Mesodermal cell (in vitro differentiated cells): ENCODE measurements at regions not wholly inside any gene's neighbourhood (a gene's known extent, or its start where the extent isn't known, plus 50 kb on each side); places are given as distances from the start of the nearest gene placed in this dataset.

ENCODE experiments used
- H3K27ac ChIP-seq: 2 replicates; pipeline ENCODE4 v1.7.0; 2013; ENCODE audit warnings: mild to moderate bottlenecking, low read depth, low read length, moderate library complexity; ENCODE audit not compliant: severe bottlenecking
- H3K36me3 ChIP-seq: 2 replicates; pipeline ENCODE4 v1.7.1; 2013; ENCODE audit warnings: mild to moderate bottlenecking, low read length, moderate library complexity; ENCODE audit not compliant: control insufficient read depth, insufficient read depth
- H3K4me1 ChIP-seq: one replicate; pipeline ENCODE4 v1.7.1; 2013; ENCODE audit warnings: mild to moderate bottlenecking, low read length; ENCODE audit not compliant: insufficient read depth, control insufficient read depth, poor library complexity, severe bottlenecking
- H3K4me3 ChIP-seq: 2 replicates; pipeline ENCODE4 v1.7.0; 2013; ENCODE audit warnings: low read length, control low read depth, mild to moderate bottlenecking; ENCODE audit not compliant: insufficient read depth, poor library complexity, severe bottlenecking; ENCODE audit errors: extremely low read depth
- H3K9me3 ChIP-seq: 2 replicates; pipeline ENCODE4 v1.7.1; 2013; ENCODE audit warnings: mild to moderate bottlenecking, low read length, moderate library complexity; ENCODE audit not compliant: control insufficient read depth
- WGBS, 2 experiments: methylation state at CpG; one replicate each; pipeline ENCODE4 v1.1.5; 2013; ENCODE audit warnings: missing lambda C conversion rate in 2 of 2; ENCODE audit not compliant: insufficient coverage in 2 of 2; 5-methylcytosine and 5-hydroxymethylcytosine counted together

DNA sequence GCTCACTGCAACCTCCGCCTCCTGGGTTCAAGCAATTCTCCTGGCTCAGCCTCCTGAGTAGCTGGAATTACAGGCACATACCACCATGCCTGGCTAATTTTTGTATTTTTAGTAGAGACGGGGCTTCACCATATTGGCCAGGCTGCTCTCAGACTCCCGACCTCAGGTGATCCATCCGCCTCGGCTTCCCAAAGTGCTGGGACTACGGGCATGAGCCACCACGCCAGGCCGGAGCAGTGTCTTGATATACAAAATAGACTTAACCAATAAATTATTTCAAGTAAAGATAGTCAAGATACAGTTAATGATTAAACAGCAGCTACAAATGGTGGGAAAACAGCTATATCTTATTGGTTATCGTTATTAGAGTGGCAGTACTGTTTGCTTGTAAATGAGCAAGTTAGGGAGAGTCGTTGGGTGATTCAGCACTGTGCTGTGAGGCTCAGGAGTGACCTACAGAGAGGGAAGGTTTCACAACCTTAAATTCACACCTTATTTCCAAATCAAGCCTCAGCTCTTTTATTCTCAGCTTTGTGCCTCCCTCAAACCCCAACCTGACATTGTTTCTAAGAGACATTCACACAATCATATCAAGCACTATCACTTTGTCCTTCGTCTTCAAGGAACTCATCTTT lies 1128.4 kb upstream of the MAP3K7 start:
- Histone ChIP-seq H3K9me3 (no peaks in the 10 kb centered on the region), H3K4me3 (no peak overlapping the region), H3K4me1 (no peaks in the 10 kb centered on the region), H3K36me3 (no peaks in the 10 kb centered on the region), H3K27ac (no peak overlapping the region)
- WGBS, 2 experiments, result 88 to 92% methylated on average over 4 of the region's 11 CpGs

DNA sequence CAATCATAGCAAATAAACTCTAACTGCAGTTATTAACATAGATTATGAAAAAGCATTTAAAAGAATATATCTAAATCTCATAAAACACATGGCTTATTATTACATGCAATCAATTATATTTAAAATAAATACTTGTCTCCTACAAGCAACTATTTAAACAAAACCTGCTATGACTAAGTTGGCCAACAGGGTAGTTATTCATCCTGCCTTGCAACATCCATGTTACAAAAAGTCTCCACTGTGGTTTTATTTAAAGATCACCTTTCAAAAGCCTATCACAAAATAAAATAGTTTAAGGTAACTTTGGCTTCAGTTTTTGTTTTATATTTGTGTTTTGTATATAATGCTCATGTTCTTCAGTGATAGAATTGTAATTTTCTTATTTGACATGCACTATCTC lies 1127.0 kb upstream of the MAP3K7 start:
- Histone ChIP-seq H3K27ac (no peak overlapping the region), H3K4me1 (no peaks in the 10 kb centered on the region), H3K9me3 (no peaks in the 10 kb centered on the region), H3K4me3 (no peak overlapping the region), H3K36me3 (no peaks in the 10 kb centered on the region)

- WGBS, 2 experiments, result 50% methylated on average over 1 of the region's 2 CpGs; no CpG with 5 or more reads in 1 of the 2 experiments
- no peaks in the 10 kb centered on the region for H3K9me3 ChIP-seq
- H3K4me3 ChIP-seq, result no peak overlapping the region
- H3K36me3 ChIP-seq, result no peaks in the 10 kb centered on the region
- H3K27ac ChIP-seq, result no peak overlapping the region
- H3K4me1 ChIP-seq, result no peaks in the 10 kb centered on the region
Measured at GRCh38 chr6:91711518-91711917, 1124.6 kb upstream of the MAP3K7 start.

GRCh38 chr6:91710342-91710741 lies 1123.5 kb upstream of the MAP3K7 start:
- no peaks in the 10 kb centered on the region for H3K4me1 ChIP-seq
- H3K36me3 ChIP-seq, result no peaks in the 10 kb centered on the region
- no peak overlapping the region for H3K27ac ChIP-seq
- H3K4me3 ChIP-seq, result no peak overlapping the region
- no peaks in the 10 kb centered on the region for H3K9me3 ChIP-seq
- 80% methylated on average over 1 to 2 of the region's 2 CpGs for WGBS, 2 experiments

DNA sequence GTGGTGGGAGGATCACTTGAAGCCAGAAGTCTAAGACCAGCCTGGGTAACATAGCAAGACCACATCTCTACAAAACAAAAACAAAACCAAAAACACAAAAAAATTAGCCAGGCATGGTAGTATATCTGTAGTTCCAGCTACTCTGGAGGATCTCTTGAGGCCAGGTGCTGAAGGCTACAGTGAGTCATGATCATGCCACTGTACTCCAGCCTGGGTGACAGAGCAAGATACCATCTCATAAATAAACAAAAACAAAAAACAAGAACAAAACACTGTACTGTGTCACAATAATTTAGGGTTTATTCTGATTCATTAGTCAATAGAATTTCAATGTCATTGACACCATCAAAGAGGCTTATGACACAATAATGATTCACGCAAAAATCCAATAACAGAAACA lies 1121.7 kb upstream of the MAP3K7 start:
- no CpG with 5 or more reads among the region's 1 CpG for WGBS, 2 experiments
- Histone ChIP-seq H3K4me3 (no peak overlapping the region), H3K36me3 (no peaks in the 10 kb centered on the region), H3K9me3 (no peaks in the 10 kb centered on the region), H3K27ac (no peak overlapping the region), H3K4me1 (no peaks in the 10 kb centered on the region)

DNA sequence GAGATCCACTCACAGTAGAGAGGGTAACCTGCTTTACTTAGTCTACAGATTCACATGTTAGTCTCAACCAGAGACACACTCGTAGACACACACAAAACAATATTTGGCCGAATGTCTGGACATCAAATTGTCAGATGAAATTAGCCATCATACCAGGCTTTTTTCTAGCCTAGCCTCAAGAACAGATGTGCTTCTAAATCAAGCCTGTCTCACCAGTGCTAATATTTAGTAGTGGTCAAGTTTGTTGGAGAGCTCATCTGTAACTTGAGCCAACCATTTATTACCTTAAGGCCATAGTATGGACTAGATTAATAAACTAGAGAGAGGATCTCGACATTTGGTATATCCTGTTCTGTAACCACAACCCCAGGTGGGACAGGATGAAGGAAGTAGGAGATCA lies 1118.8 kb upstream of the MAP3K7 start:
- 83% methylated on average over 1 of the region's 3 CpGs; no CpG with 5 or more reads in 1 of the 2 experiments for WGBS, 2 experiments
- no peak overlapping the region for H3K4me3 ChIP-seq
- H3K27ac ChIP-seq, result no peak overlapping the region
- no peaks in the 10 kb centered on the region for H3K36me3 ChIP-seq
- no peaks in the 10 kb centered on the region for H3K4me1 ChIP-seq
- H3K9me3 ChIP-seq, result no peaks in the 10 kb centered on the region

- WGBS, 2 experiments, result 75% methylated on average over 1 of the region's 2 CpGs; no CpG with 5 or more reads in 1 of the 2 experiments
- Histone ChIP-seq H3K4me3 (no peak overlapping the region), H3K27ac (no peak overlapping the region), H3K4me1 (no peaks in the 10 kb centered on the region), H3K36me3 (no peaks in the 10 kb centered on the region), H3K9me3 (no peaks in the 10 kb centered on the region)
Measured at GRCh38 chr6:91704531-91704930, 1117.7 kb upstream of the MAP3K7 start.

GRCh38 chr6:91697010-91697695 lies 1110.3 kb upstream of the MAP3K7 start:
- no peaks in the 10 kb centered on the region for H3K4me1 ChIP-seq
- 100% methylated on average over 1 of the region's 3 CpGs; no CpG with 5 or more reads in 1 of the 2 experiments for WGBS, 2 experiments
- no peak overlapping the region for H3K27ac ChIP-seq
- no peak overlapping the region for H3K4me3 ChIP-seq
- no peaks in the 10 kb centered on the region for H3K36me3 ChIP-seq
- H3K9me3 ChIP-seq, result no peaks in the 10 kb centered on the region

GRCh38 chr6:91695221-91695620 lies 1108.3 kb upstream of the MAP3K7 start:
- 100% methylated on average over 1 of the region's 3 CpGs for WGBS, 2 experiments

GRCh38 chr6:91694016-91694654 lies 1107.3 kb upstream of the MAP3K7 start:
- H3K4me3 ChIP-seq, result no peak overlapping the region
- H3K4me1 ChIP-seq, result no peaks in the 10 kb centered on the region
- 100% methylated on average over 1 of the region's 6 CpGs for WGBS, 2 experiments
- no peaks in the 10 kb centered on the region for H3K9me3 ChIP-seq
- H3K27ac ChIP-seq, result no peak overlapping the region
- H3K36me3 ChIP-seq, result no peaks in the 10 kb centered on the region

More at GRCh38 chr6:91695221-91695620, 1108.3 kb upstream of the MAP3K7 start:
- Histone ChIP-seq H3K9me3 (no peaks in the 10 kb centered on the region), H3K4me3 (no peak overlapping the region), H3K4me1 (no peaks in the 10 kb centered on the region), H3K27ac (no peak overlapping the region), H3K36me3 (no peaks in the 10 kb centered on the region)

- Histone ChIP-seq H3K27ac (no peak overlapping the region), H3K36me3 (no peaks in the 10 kb centered on the region)
- WGBS, 2 experiments, result 88 to 95% methylated on average over 5 to 6 of the region's 6 CpGs
Measured at GRCh38 chr6:91691449-91691848, 1104.6 kb upstream of the MAP3K7 start.

More at GRCh38 chr6:91691449-91691848, 1104.6 kb upstream of the MAP3K7 start:
- H3K4me1 ChIP-seq, result no peaks in the 10 kb centered on the region
- no peaks in the 10 kb centered on the region for H3K9me3 ChIP-seq
- H3K4me3 ChIP-seq, result no peak overlapping the region
